AG08396 (cell line): ENCODE measurements at regions not wholly inside any gene's neighbourhood (a gene's known extent, or its start where the extent isn't known, plus 50 kb on each side); places are given as distances from the start of the nearest gene placed in this dataset.
"Not testable (repeated sequence)": the region's sequence is repeated elsewhere in the genome, so short reads cannot be mapped to it uniquely, and the experiment has no call there.

Experiments
- DNase-seq: peaks from one replicate; pipeline ENCODE4 v3.0.0; 2012; ENCODE audit warnings: low spot score, mixed read lengths

- not testable (repeated sequence) for DNase-seq
These were observed 59.6 kb upstream of the DMRTB1 start for GRCh38 chr1:53399370-53400133.

- DNase-seq = no peak
These were observed 58.2 kb upstream of the DMRTB1 start for GRCh38 chr1:53400761-53401674.

- no peak for DNase-seq
These were observed 57.1 kb upstream of the DMRTB1 start for GRCh38 chr1:53401813-53402745.

GRCh38 chr1:53402891-53403655, 56.1 kb upstream of the DMRTB1 start:
- no peak for DNase-seq

GRCh38 chr1:53405737-53406136, 53.5 kb upstream of the DMRTB1 start:
- DNase-seq = no peak

- no peak for DNase-seq
These were observed 52.5 kb upstream of the DMRTB1 start for GRCh38 chr1:53406551-53407235.

GRCh38 chr1:53408013-53408754, 51.0 kb upstream of the DMRTB1 start:
- DNase-seq = no peak

GRCh38 chr1:53408755-53409129, 50.5 kb upstream of the DMRTB1 start:
- DNase-seq = no peak

- no peak for DNase-seq
These were observed 50.0 kb upstream of the DMRTB1 start for GRCh38 chr1:53409233-53409632.
